Thoracic aorta (tissue), 2 donors: ENCODE measurements at regions not wholly inside any gene's neighbourhood (a gene's known extent, or its start where the extent isn't known, plus 50 kb on each side); places are given as distances from the start of the nearest gene placed in this dataset.
A peak's percentile ranks its signal among the peaks of the same experiment; 100 is the strongest.
"Not testable (repeated sequence)": the region's sequence is repeated elsewhere in the genome, so short reads cannot be mapped to it uniquely, and the experiment has no call there.

Source experiments
- ATAC-seq: fragments of 150-250 bp; one replicate; pipeline ENCODE4 v1.8.0; 2017; ENCODE audit warnings: low read depth; ENCODE audit not compliant: insufficient number of reproducible peaks, low FRiP score
- DNase-seq: peaks from one replicate; pipeline ENCODE4 v3.0.0-alpha.2; 2020; ENCODE audit warnings: low spot score
- H3K27ac ChIP-seq, 2 donors: fragments of 200-600 bp; sonication (generic); 1 replicate in 1 of 2; 2 replicates in 1 of 2; pipeline ENCODE4 v1.5.1; 2016; ENCODE audit warnings: mild to moderate bottlenecking in 2 of 2, moderate library complexity in 2 of 2
- H3K27me3 ChIP-seq: fragments of 200-600 bp; sonication (generic); replicated peaks from 2 replicates; pipeline ENCODE4 v1.6.0; 2016; ENCODE audit warnings: mild to moderate bottlenecking; ENCODE audit not compliant: insufficient read depth
- H3K36me3 ChIP-seq: fragments of 200-600 bp; sonication (generic); one replicate; pipeline ENCODE4 v1.5.1; 2016
- H3K4me1 ChIP-seq, 2 donors: fragments of 200-600 bp; sonication (generic); 1 replicate in 1 of 2; 2 replicates in 1 of 2; pipeline versions ENCODE4 v1.5.1 to v1.6.0; 2016; ENCODE audit warnings: low read depth in 2 of 2, mild to moderate bottlenecking in 1 of 2; ENCODE audit not compliant: control insufficient read depth in 1 of 2
- H3K4me3 ChIP-seq: fragments of 200-600 bp; sonication (generic); 2 replicates; pipeline ENCODE4 v1.5.1; 2016; ENCODE audit warnings: mild to moderate bottlenecking
- H3K9me3 ChIP-seq: fragments of 200-600 bp; sonication (generic); 2 replicates; pipeline ENCODE4 v1.5.1; 2016
- TF ChIP-seq, protein P1 (sequence below): fragments of 200-600 bp; sonication (generic); IDR thresholded peaks from one replicate; pipeline ENCODE4 v1.5.1; 2019; ENCODE audit warnings: antibody characterized with exemption

DNA sequence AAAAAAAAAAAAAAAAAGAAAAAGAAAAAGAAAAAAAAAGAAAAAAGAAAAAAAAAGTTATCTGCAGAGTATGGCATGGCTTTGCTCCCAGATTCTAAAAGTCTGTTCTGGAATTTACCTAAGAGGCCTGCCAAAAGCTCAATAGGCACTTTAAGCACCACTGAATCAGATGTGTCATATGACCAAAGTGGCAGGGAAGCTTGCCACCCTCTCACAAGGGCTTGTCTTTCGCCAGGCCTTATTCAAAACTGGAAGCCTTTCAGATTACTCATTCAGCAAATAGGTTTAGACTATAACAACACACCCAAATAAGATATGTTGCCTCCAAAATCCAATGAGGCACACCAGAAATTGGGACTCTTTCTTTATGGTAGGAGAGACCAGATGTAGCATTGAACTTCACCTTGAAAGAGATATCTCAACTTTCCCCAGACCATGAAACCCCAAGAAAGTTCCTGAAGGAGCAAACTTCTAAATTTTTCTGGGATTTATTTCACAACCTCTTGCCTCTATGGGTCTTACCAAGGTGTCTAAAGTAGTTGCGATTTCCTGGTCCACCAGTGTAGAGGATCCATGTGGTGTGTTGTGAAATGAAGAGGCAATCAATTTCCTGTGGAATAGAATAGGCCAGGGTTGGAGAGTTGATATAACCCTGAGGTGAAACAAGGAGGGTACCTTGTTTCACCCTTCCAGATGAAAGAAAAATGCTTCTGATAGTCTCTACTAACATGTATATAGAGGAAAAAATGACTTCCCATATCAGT is 218.8 kb downstream of the DAD1 start:
- TF ChIP-seq, protein P1, sequence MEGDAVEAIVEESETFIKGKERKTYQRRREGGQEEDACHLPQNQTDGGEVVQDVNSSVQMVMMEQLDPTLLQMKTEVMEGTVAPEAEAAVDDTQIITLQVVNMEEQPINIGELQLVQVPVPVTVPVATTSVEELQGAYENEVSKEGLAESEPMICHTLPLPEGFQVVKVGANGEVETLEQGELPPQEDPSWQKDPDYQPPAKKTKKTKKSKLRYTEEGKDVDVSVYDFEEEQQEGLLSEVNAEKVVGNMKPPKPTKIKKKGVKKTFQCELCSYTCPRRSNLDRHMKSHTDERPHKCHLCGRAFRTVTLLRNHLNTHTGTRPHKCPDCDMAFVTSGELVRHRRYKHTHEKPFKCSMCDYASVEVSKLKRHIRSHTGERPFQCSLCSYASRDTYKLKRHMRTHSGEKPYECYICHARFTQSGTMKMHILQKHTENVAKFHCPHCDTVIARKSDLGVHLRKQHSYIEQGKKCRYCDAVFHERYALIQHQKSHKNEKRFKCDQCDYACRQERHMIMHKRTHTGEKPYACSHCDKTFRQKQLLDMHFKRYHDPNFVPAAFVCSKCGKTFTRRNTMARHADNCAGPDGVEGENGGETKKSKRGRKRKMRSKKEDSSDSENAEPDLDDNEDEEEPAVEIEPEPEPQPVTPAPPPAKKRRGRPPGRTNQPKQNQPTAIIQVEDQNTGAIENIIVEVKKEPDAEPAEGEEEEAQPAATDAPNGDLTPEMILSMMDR = no peak
- DNase-seq (peak; percentile 39), ATAC-seq (peak; percentile 97)
- H3K4me3 ChIP-seq = no peak overlapping the region
- H3K27me3 ChIP-seq = no peaks in the 10 kb centered on the region
- no peaks in the 10 kb centered on the region for H3K36me3 ChIP-seq
- peaks cover 15 to 23% of the 10 kb centered on the region in 2 donors for H3K4me1 ChIP-seq
- H3K27ac ChIP-seq = peak overlapping the region; percentile 76 to 78
- no peaks in the 10 kb centered on the region for H3K9me3 ChIP-seq

DNA sequence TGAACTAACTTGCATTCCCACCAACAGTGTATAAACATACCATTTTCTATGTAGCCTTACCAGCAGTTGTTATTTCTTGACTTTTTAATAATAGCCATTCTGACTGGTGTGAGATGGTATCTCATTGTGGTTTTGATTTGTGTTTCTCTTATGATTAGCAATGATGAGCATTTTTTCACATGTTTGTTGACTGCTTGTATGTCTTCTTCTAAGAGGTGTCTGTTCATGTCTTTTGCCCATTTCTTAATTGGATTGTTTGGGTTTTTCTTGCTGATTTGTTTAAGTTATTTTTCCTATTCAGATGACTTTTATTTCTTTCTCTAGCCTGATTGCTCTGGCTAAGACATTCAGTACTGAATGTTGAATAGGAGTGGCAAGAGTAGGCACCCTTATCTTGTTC is 230.3 kb downstream of the DAD1 start:
- Histone ChIP-seq H3K27ac (no peak overlapping the region), H3K9me3 (no peaks in the 10 kb centered on the region), H3K36me3 (no peaks in the 10 kb centered on the region), H3K27me3 (no peaks in the 10 kb centered on the region), H3K4me3 (no peak overlapping the region), H3K4me1 (no peaks in the 10 kb centered on the region)
- TF ChIP-seq, protein P1 = no peak
- no peak for DNase-seq
- ATAC-seq = no peak

DNA sequence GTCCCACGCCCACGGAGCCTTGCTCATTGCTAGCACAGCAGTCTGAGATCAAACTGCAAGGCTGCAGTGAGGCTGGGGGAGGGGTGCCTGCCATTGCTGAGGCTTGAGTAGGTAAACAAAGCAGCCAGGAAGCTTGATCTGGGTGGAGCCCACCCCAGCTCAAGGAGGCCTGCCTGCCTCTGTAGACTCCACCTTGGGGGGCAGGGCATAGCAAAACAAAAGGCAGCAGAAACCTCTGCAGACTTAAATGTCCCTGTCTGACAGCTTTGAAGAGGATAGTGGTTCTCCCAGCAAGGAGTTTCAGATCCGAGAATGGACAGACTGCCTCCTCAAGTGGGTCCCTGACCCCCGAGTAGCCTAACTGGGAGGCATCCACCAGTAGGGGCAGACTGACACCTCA is 239.7 kb downstream of the DAD1 start:
- not testable (repeated sequence) for H3K27ac ChIP-seq, H3K36me3 ChIP-seq, ATAC-seq, H3K9me3 ChIP-seq, DNase-seq, H3K27me3 ChIP-seq, H3K4me3 ChIP-seq, H3K4me1 ChIP-seq

DNA sequence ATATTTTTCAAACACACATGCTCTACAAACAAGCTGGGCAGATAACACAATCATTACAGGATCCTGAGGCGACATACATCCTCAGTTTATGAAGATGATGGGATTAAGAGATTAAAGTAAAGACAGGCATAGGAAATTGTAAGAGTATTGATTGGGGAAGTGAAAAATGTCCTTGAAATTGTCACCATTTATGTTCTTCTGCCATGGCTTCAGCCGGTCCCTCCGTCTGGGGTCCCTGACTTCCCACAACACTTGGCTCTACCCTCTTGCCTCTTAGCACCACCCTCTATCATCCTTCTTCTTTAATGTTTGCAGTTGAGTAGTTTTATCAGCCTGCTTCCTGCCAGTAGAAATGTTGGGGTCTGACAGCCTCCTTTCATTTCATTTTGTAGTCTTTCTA is 244.4 kb downstream of the DAD1 start:
- no peaks in the 10 kb centered on the region for H3K36me3 ChIP-seq
- H3K4me1 ChIP-seq = no peaks in the 10 kb centered on the region
- TF ChIP-seq, protein P1 = no peak
- H3K4me3 ChIP-seq = no peak overlapping the region
- H3K27ac ChIP-seq = no peak overlapping the region
- no peaks in the 10 kb centered on the region for H3K27me3 ChIP-seq
- no peak for DNase-seq
- no peaks in the 10 kb centered on the region for H3K9me3 ChIP-seq
- ATAC-seq = no peak

DNA sequence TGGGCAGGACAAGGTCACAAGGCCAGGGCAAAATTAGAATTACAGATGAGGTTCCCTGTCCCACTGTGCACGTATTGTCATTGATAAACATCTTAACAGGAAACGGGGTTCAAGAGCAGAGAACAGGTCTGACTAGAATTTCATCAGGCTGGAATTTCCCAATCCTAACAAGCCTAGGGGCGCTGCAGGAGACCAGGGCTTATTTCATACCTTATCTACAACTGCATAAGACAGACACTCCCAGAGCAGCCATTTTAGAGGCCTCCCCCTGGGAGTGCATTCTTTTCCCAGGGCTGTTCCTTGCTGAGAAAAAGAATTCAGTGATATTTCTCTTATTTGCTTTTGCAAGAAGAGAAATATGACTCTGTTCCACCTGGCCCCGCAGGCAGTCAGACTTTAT is 244.8 kb downstream of the DAD1 start:
- not testable (repeated sequence) for ATAC-seq, H3K4me1 ChIP-seq, H3K4me3 ChIP-seq, H3K27ac ChIP-seq, H3K27me3 ChIP-seq, H3K36me3 ChIP-seq, DNase-seq, H3K9me3 ChIP-seq

DNA sequence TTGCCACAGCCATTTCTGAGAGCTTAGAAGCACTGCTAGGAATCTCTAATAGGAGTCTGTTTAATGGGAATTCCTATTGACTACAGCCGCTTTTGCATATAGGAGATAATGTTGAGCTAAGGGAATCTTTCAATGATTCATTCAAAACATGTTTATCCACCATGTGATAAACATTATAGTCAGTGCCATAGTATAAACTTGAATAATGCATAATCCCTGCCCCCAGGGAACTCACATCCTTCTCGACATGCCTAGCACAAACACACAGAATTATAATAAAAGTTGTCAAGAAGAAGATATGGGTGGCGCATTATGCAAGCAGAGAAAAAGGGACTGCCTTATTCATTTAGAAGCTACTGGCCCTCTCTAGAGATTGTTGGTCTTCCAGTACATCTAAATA is 248.0 kb downstream of the DAD1 start:
- Histone ChIP-seq H3K4me1 (peaks cover 11 to 14% of the 10 kb centered on the region in 2 donors), H3K36me3 (no peaks in the 10 kb centered on the region), H3K4me3 (no peak overlapping the region), H3K27me3 (no peaks in the 10 kb centered on the region), H3K27ac (no peak overlapping the region), H3K9me3 (no peaks in the 10 kb centered on the region)
- no peak for ATAC-seq
- DNase-seq = no peak
- TF ChIP-seq, protein P1 = no peak
